PC-9 (cell line): ENCODE measurements at regions not wholly inside any gene's neighbourhood (a gene's known extent, or its start where the extent isn't known, plus 50 kb on each side); places are given as distances from the start of the nearest gene placed in this dataset.

Experiments
- BruUV-seq: library from RNA; stranded (reverse); fragments of 400-500 nt; replicated peaks from 2 replicates; lab custom pipeline; 2021; lab: Mats Ljungman, UMichigan
- CTCF ChIA-PET: fragments of 300-600 bp; sonication (Branson Sonifier 250); formaldehyde crosslinking; loops from one replicate; lab custom pipeline; 2022; ENCODE audit warnings: antibody characterized with exemption; lab: Charles Lee
- POLR2A ChIA-PET: fragments of 300-600 bp; sonication (Branson Sonifier 250); formaldehyde crosslinking; loops from one replicate; lab custom pipeline; 2022; ENCODE audit warnings: antibody characterized with exemption; ENCODE audit not compliant: unreplicated experiment; lab: Charles Lee
- DNase-seq, 2 experiments: peaks; one replicate each; pipeline versions ENCODE4 v3.0.0 to v3.0.0-alpha.2; 2015 to 2022; ENCODE audit warnings: mixed read lengths in 1 of 2
- H2AFZ ChIP-seq: fragments of 200-600 bp; sonication (generic); 2 replicates; pipeline ENCODE4 v1.8.1; 2017; ENCODE audit warnings: antibody characterized with exemption
- H3F3A ChIP-seq: fragments of 200-600 bp; sonication (generic); 2 replicates; pipeline ENCODE4 v1.8.1; 2017; ENCODE audit warnings: antibody characterized with exemption, mild to moderate bottlenecking, low read depth; ENCODE audit not compliant: insufficient read depth
- H3K27ac ChIP-seq: fragments of 200-600 bp; sonication (generic); 2 replicates; pipeline ENCODE4 v1.6.1; 2016; ENCODE audit warnings: mixed run types
- H3K27me3 ChIP-seq: fragments of 200-600 bp; sonication (generic); 2 replicates; pipeline ENCODE4 v1.6.1; 2016; ENCODE audit warnings: low read depth, mixed run types; ENCODE audit not compliant: insufficient read depth
- H3K36me3 ChIP-seq: fragments of 200-600 bp; sonication (generic); 2 replicates; pipeline ENCODE4 v1.6.1; 2016; ENCODE audit warnings: low read depth, mixed run types
- H3K4me1 ChIP-seq: fragments of 200-600 bp; sonication (generic); replicated peaks from 2 replicates; pipeline ENCODE4 v1.6.1; 2016; ENCODE audit warnings: mixed run types; ENCODE audit not compliant: insufficient read depth
- H3K4me2 ChIP-seq: fragments of 200-600 bp; sonication (generic); 2 replicates; pipeline ENCODE4 v1.6.1; 2017; ENCODE audit warnings: mixed run types
- H3K4me3 ChIP-seq: fragments of 200-600 bp; sonication (generic); 2 replicates; pipeline ENCODE4 v1.6.1; 2016; ENCODE audit warnings: mixed run types
- H3K79me2 ChIP-seq: fragments of 200-600 bp; sonication (generic); 2 replicates; pipeline ENCODE4 v1.6.1; 2017; ENCODE audit warnings: low read depth, mixed run types
- H3K9me2 ChIP-seq: fragments of 200-600 bp; sonication (generic); 2 replicates; pipeline ENCODE4 v1.8.1; 2017; ENCODE audit warnings: mild to moderate bottlenecking; ENCODE audit not compliant: insufficient read depth
- H3K9me3 ChIP-seq: fragments of 200-600 bp; sonication (generic); 2 replicates; pipeline ENCODE4 v1.8.1; 2016; ENCODE audit warnings: low read depth; ENCODE audit not compliant: insufficient read depth
- H4K20me1 ChIP-seq: fragments of 200-600 bp; sonication (generic); 2 replicates; pipeline ENCODE4 v1.8.1; 2017; ENCODE audit not compliant: insufficient read depth
- CTCF ChIP-seq: fragments of 200-600 bp; sonication (generic); conservative IDR thresholded peaks from 2 replicates; pipeline ENCODE4 v1.6.1; 2017; ENCODE audit warnings: mixed run types, antibody characterized with exemption, mild to moderate bottlenecking, moderate library complexity
- EZH2 ChIP-seq: fragments of 200-600 bp; sonication (generic); IDR thresholded peaks from 2 replicates; pipeline ENCODE4 v1.8.0; 2017; ENCODE audit warnings: antibody characterized with exemption, low read depth
- intact Hi-C: fragments of 100-400 bp; cut with micrococcal nuclease; formaldehyde crosslinking; loops from one replicate; pipeline ENCODE4 v1.10.0; 2022; ENCODE audit not compliant: unreplicated experiment

- DNase-seq: no peak
- intact Hi-C loops: no loop called here
- Histone ChIP-seq H3K4me3 (no peak overlapping the region), H3K27ac (no peak overlapping the region), H3K9me3 (no peaks in the 10 kb centered on the region; the same call in 1 of the 2 replicates), H3K4me1 (no peaks in the 10 kb centered on the region; the same call in 1 of the 2 replicates), H3K27me3 (no peaks in the 10 kb centered on the region), H3K4me2 (no peak overlapping the region), H3K79me2 (no peaks in the 10 kb centered on the region), H3F3A (no peaks in the 10 kb centered on the region), H3K9me2 (no peaks in the 10 kb centered on the region), H2AFZ (no peak overlapping the region), H3K36me3 (no peaks in the 10 kb centered on the region), H4K20me1 (no peaks in the 10 kb centered on the region)
- ChIA-PET CTCF (interaction anchor here (0.9 kb wide), 1 partner anchor 185 kb away, joined by 3 read pairs; no protein-coding TSS in a partner anchor), POLR2A (no interaction called here)
- no peak for TF ChIP-seq EZH2
- no TSS peak for BruUV-seq
Measured at GRCh38 chr14:55869397-55870049, 248.7 kb upstream of the PELI2 start.

GRCh38 chr14:55873169-55873568, 245.0 kb upstream of the PELI2 start:
- Histone ChIP-seq H3F3A (no peaks in the 10 kb centered on the region), H3K4me3 (no peak overlapping the region), H3K4me1 (no peaks in the 10 kb centered on the region), H3K79me2 (no peaks in the 10 kb centered on the region), H2AFZ (no peak overlapping the region), H3K36me3 (no peaks in the 10 kb centered on the region), H3K4me2 (no peak overlapping the region), H3K27me3 (no peaks in the 10 kb centered on the region), H3K9me2 (no peaks in the 10 kb centered on the region), H3K27ac (no peak overlapping the region), H3K9me3 (no peaks in the 10 kb centered on the region), H4K20me1 (no peaks in the 10 kb centered on the region)
- intact Hi-C loops: no loop called here
- POLR2A ChIA-PET: no interaction called here
- BruUV-seq: no TSS peak
- CTCF ChIA-PET: no interaction called here
- TF ChIP-seq EZH2 (no peak), CTCF (no peak)
- DNase-seq: no peak

- Histone ChIP-seq H3K4me1 (no peaks in the 10 kb centered on the region), H3K36me3 (no peaks in the 10 kb centered on the region), H3K9me2 (no peaks in the 10 kb centered on the region), H3K27me3 (no peaks in the 10 kb centered on the region; the same call in 1 of the 2 replicates), H3F3A (no peaks in the 10 kb centered on the region), H4K20me1 (no peaks in the 10 kb centered on the region), H3K79me2 (no peaks in the 10 kb centered on the region), H2AFZ (no peak overlapping the region), H3K9me3 (no peaks in the 10 kb centered on the region), H3K27ac (no peak overlapping the region), H3K4me3 (no peak overlapping the region), H3K4me2 (no peak overlapping the region)
- ChIA-PET POLR2A (no interaction called here), CTCF (no interaction called here)
- intact Hi-C loops: no loop called here
- BruUV-seq: no TSS peak
- no peak for TF ChIP-seq EZH2
- TF ChIP-seq CTCF: no peak
- DNase-seq: no peak
Measured at GRCh38 chr14:55874785-55875184, 243.4 kb upstream of the PELI2 start.
